ENCODE measurements at regions not wholly inside any gene's neighbourhood (a gene's known extent, or its start where the extent isn't known, plus 50 kb on each side); places are given as distances from the start of the nearest gene placed in this dataset.
"Not testable (repeated sequence)": the region's sequence is repeated elsewhere in the genome, so short reads cannot be mapped to it uniquely, and the experiment has no call there.

DNA sequence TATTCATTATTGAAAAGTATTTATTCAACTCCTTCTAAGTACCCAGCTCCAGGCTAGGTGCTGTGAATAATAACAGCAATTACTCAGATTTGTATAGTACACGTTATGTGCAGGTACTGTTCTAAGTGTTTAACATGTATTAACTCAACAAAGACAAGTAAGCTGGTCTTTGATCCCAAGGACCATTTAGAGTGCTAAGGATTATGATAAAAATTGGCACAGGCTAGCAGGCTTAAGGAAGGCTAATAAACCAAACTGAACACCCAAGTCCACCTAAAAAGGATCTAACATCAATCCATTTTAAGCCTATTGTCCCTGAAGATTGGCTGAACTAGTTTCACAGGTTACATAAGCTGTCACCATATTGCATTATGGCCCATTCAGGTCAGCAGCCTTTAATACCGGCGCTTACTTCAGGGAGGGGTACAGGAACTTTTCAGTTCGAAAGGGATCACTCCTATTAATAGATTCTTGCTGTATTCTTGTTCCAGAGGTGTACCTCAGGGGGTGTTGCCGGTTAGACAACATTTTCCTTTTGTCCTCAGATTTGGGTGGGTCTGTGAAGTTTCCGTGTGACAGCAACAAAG lies 99.0 kb upstream of the GMDS start:
- Histone ChIP-seq H3K36me3 (no peaks in the 10 kb centered on the region), H3K27me3 (no peaks in the 10 kb centered on the region), H3K4me3 (ENCODE audit: low read depth in 1 of 2, low read length in 1 of 2) (no peak overlapping the region), H3K9me3 (no peaks in the 10 kb centered on the region), H3K4me1 (ENCODE audit: control insufficient read depth in 1 of 2, insufficient read depth in 1 of 2, low read depth in 1 of 2, low read length in 1 of 2) (no peaks in the 10 kb centered on the region), H3K27ac (no peak overlapping the region)
- TF ChIP-seq, protein P1, sequence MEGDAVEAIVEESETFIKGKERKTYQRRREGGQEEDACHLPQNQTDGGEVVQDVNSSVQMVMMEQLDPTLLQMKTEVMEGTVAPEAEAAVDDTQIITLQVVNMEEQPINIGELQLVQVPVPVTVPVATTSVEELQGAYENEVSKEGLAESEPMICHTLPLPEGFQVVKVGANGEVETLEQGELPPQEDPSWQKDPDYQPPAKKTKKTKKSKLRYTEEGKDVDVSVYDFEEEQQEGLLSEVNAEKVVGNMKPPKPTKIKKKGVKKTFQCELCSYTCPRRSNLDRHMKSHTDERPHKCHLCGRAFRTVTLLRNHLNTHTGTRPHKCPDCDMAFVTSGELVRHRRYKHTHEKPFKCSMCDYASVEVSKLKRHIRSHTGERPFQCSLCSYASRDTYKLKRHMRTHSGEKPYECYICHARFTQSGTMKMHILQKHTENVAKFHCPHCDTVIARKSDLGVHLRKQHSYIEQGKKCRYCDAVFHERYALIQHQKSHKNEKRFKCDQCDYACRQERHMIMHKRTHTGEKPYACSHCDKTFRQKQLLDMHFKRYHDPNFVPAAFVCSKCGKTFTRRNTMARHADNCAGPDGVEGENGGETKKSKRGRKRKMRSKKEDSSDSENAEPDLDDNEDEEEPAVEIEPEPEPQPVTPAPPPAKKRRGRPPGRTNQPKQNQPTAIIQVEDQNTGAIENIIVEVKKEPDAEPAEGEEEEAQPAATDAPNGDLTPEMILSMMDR (IDR thresholded peaks at IDR 0.05): no peak

DNA sequence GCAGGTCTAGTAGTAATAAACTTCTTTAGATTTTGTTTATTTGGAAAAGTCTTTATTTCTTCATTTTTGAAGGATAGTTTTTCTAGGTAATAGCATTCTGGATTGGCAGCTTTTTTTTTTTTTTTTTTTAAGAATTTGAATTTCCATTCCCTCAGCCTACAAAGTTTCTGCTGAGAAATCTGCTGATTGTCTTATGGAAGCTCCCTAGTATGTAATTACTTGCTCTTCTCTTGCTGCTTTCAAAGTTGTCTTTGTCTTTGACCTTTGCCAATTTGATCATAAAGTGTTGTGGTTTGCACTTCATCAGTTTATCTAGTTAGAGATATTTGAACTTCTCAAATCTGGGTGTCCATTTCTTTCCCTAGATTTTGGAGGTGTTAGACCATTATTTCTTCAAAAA lies 82.2 kb upstream of the GMDS start:
- peaks cover 31% of the 10 kb centered on the region for H3K9me3 ChIP-seq
- TF ChIP-seq, protein P1 (IDR thresholded peaks at IDR 0.05): no peak
- H3K4me3 ChIP-seq (ENCODE audit: low read depth in 1 of 2, low read length in 1 of 2): no peak overlapping the region

DNA sequence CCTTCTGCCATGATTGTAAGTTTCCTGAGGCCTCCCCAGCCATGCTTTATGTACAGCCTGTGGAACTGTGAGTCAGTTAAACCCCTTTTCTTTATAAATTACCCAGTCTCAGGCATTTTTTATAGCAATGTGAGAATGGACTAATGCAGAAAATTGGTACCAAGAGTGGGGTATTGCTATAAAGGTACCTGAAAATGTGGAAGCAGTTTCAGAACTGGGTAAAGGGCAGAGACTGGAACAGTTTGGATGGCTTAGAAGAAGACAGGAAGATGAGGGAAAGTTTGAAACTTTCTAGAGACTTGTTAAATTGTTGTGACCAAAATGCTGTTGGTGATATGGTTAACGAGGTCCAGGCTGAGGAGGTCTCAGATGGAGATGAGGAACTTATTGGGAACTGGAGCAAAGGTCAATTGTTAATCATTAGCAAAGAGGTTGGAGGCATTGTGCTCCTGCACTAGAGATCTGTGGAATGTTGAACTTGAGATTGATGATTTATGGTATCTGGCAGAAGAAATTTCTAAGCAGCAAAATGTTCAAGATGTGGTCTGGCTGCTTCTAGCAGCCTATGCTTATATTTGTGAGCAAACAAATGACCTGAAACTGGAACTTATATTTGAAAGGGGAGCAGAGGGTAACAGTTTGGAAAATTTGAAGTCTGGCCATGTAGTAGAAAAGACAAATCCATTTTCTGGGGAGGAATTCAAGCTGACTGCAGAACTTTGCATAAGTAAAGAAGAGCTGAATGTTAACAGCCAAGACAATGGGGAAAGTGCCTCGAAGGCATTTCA lies 79.0 kb upstream of the GMDS start:
- Histone ChIP-seq H3K36me3 (no peaks in the 10 kb centered on the region), H3K27ac (no peak overlapping the region), H3K4me1 (ENCODE audit: control insufficient read depth in 1 of 2, insufficient read depth in 1 of 2, low read depth in 1 of 2, low read length in 1 of 2) (no peaks in the 10 kb centered on the region), H3K4me3 (ENCODE audit: low read depth in 1 of 2, low read length in 1 of 2) (no peak overlapping the region), H3K27me3 (no peaks in the 10 kb centered on the region), H3K9me3 (peaks cover 25% of the 10 kb centered on the region)
- TF ChIP-seq, protein P1 (IDR thresholded peaks at IDR 0.05): no peak

More for the DNA sequence above, 82.2 kb upstream of the GMDS start:
- no peaks in the 10 kb centered on the region for H3K36me3 ChIP-seq
- no peaks in the 10 kb centered on the region for H3K4me1 ChIP-seq (ENCODE audit: control insufficient read depth in 1 of 2, insufficient read depth in 1 of 2, low read depth in 1 of 2, low read length in 1 of 2)
- H3K27ac ChIP-seq: no peak overlapping the region
- no peaks in the 10 kb centered on the region for H3K27me3 ChIP-seq

DNA sequence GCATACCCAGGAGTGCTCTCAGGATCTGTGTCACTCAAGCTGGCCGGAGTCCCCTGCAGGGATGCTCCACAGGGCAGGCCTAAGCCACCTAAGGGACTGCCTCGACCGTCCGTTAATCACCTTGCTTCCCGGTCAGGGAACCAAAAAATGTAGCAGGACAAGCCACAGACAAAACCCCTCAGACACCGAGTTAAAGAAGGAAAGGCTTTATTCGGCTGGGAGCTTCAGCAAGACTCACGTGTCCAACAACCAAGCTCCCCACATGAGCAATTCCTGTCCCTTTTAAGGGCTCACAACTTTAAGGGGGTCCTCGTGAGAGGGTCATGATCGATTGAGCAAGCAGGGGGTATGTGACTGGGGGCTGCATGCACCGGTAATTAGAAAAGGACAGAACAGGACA lies 72.1 kb upstream of the GMDS start:
- H3K27ac ChIP-seq, H3K27me3 ChIP-seq: not testable (repeated sequence)

DNA sequence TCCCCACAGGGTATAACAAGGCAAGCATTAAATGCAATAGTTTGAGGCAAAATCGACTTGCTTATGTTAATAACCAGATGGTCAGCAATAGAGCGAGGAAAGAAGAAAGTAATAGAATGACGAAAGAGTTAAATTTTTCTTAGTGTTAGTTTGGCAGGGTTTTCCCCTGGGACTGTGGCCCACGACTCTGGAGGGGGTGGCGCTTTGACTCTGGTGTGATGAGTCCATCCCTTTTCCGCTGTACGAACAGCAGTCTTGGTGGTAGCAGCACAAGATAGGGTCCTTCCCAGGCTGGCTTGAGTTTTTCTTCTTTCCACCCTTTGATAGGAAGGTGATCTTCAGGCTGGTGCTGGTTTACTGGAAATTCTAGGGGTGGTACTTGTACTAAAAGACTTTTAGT lies 69.2 kb upstream of the GMDS start:
- Histone ChIP-seq H3K27ac (no peak overlapping the region), H3K4me3 (ENCODE audit: low read depth in 1 of 2, low read length in 1 of 2) (no peak overlapping the region), H3K36me3 (no peaks in the 10 kb centered on the region), H3K9me3 (peaks cover 5% of the 10 kb centered on the region), H3K4me1 (ENCODE audit: control insufficient read depth in 1 of 2, insufficient read depth in 1 of 2, low read depth in 1 of 2, low read length in 1 of 2) (no peaks in the 10 kb centered on the region), H3K27me3 (no peaks in the 10 kb centered on the region)
- TF ChIP-seq, protein P1 (IDR thresholded peaks at IDR 0.05): no peak

More for the DNA sequence above, 72.1 kb upstream of the GMDS start:
- H3K4me3 ChIP-seq (ENCODE audit: low read depth in 1 of 2, low read length in 1 of 2); H3K9me3 ChIP-seq; H3K36me3 ChIP-seq; H3K4me1 ChIP-seq (ENCODE audit: control insufficient read depth in 1 of 2, insufficient read depth in 1 of 2, low read depth in 1 of 2, low read length in 1 of 2): not testable (repeated sequence)

DNA sequence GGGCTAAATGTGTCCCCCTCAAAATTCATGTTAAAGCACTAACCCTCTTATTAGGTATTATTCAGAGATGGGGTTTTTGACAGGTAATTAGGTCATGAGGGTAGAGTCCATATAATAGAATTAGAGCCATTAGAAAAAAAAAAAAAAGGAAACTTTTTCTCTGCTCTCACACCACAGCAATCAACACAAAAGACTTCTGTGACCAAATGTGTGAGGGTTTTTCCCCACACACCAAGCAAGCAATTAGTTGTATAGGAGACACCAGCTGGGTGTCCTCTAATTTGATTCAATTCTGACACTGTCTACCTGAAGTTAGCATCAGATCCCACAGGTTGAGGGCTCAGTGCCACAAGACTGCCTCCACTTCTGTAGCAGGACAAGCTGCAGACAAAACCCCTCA lies 64.6 kb upstream of the GMDS start:
- H3K9me3 ChIP-seq: no peaks in the 10 kb centered on the region
- H3K27me3 ChIP-seq: no peaks in the 10 kb centered on the region
- H3K4me3 ChIP-seq (ENCODE audit: low read depth in 1 of 2, low read length in 1 of 2): no peak overlapping the region
- no peaks in the 10 kb centered on the region for H3K36me3 ChIP-seq
- H3K4me1 ChIP-seq (ENCODE audit: control insufficient read depth in 1 of 2, insufficient read depth in 1 of 2, low read depth in 1 of 2, low read length in 1 of 2): no peaks in the 10 kb centered on the region
- TF ChIP-seq, protein P1 (IDR thresholded peaks at IDR 0.05): no peak
- no peak overlapping the region for H3K27ac ChIP-seq

Data from neutrophil (primary cell).